Rectal smooth muscle tissue (tissue), 1 donor: ENCODE measurements at regions not wholly inside any gene's neighbourhood (a gene's known extent, or its start where the extent isn't known, plus 50 kb on each side); places are given as distances from the start of the nearest gene placed in this dataset.

ENCODE experiments used
- H3K27ac ChIP-seq: one replicate; pipeline ENCODE4 v1.7.0; 2013; ENCODE audit warnings: low read depth, low read length, inconsistent platforms
- H3K27me3 ChIP-seq: one replicate; pipeline ENCODE4 v1.7.0; 2013; ENCODE audit warnings: low read length; ENCODE audit not compliant: control insufficient read depth, insufficient read depth
- H3K36me3 ChIP-seq: one replicate; pipeline ENCODE4 v1.7.0; 2013; ENCODE audit warnings: low read length; ENCODE audit not compliant: control insufficient read depth, insufficient read depth
- H3K4me1 ChIP-seq: one replicate; pipeline ENCODE4 v1.7.0; 2013; ENCODE audit warnings: low read length; ENCODE audit not compliant: control insufficient read depth, insufficient read depth
- H3K4me3 ChIP-seq: one replicate; pipeline ENCODE4 v1.7.0; 2013; ENCODE audit warnings: low read length
- H3K9ac ChIP-seq: one replicate; pipeline ENCODE4 v1.7.0; 2013; ENCODE audit warnings: low read length

DNA sequence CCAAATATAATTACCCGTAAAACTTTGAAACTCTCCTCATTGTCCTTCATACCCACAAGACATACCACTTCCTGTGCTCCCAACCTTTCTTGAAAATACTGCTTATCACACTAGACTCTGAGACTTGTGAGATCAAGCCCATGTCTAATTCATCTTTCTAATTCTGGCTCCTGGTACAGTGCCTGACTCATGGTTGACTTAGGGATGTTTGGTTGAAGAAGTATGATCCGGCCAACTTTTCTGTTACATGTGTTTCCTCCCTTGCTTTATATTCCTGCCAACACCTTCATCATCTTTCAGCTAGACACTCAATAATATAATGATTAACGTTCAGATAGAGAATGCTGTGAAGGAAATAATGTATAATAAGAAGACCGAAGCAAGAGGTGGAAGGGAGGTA lies 58.2 kb downstream of the MEX3B start:
- no peak overlapping the region for H3K4me3 ChIP-seq
- no peaks in the 10 kb centered on the region for H3K27me3 ChIP-seq
- H3K9ac ChIP-seq: no peak overlapping the region
- no peaks in the 10 kb centered on the region for H3K36me3 ChIP-seq
- no peak overlapping the region for H3K27ac ChIP-seq
- no peaks in the 10 kb centered on the region for H3K4me1 ChIP-seq

DNA sequence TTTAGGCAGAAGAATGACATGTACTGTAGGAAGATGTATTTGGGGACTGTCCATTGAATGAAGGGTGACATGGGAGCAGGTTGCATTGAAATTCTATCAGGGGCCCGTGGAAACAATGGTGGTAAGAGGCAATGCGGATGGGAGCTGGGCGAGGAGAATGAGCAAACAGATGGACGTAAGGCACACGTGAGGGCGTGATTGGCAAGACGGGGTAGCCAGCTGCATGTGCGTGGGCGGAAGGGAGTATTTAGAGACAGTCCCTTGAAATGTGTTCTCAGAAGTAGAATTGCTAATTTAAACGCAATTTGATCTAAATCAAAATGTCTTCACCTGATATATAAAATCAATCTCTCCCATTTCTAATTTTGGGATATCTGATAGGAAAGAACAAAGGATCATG lies 62.3 kb downstream of the MEX3B start:
- H3K27me3 ChIP-seq: no peaks in the 10 kb centered on the region
- no peaks in the 10 kb centered on the region for H3K4me1 ChIP-seq
- no peaks in the 10 kb centered on the region for H3K36me3 ChIP-seq
- H3K27ac ChIP-seq: no peak overlapping the region
- no peak overlapping the region for H3K9ac ChIP-seq
- H3K4me3 ChIP-seq: no peak overlapping the region

DNA sequence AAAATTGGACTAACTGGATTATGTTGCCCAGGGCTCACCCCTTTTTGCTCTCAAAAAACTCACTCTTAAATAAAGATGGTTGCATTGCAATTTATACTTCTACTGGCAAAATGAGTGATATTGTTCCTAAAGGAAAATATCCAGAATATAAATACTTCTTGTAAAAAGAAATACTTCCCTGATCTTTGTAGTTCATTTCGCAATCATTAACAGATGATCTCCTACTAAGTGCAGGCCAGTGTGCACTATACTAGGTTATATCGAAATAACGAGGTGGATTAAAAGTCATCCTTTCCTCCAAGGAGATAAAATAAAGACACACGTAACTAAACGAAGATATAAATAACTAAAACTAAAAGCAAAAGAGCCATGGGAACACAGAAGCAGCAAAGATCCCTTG lies 63.0 kb downstream of the MEX3B start:
- H3K36me3 ChIP-seq: no peaks in the 10 kb centered on the region
- H3K27me3 ChIP-seq: no peaks in the 10 kb centered on the region
- no peaks in the 10 kb centered on the region for H3K4me1 ChIP-seq
- no peak overlapping the region for H3K27ac ChIP-seq
- no peak overlapping the region for H3K4me3 ChIP-seq
- H3K9ac ChIP-seq: no peak overlapping the region

DNA sequence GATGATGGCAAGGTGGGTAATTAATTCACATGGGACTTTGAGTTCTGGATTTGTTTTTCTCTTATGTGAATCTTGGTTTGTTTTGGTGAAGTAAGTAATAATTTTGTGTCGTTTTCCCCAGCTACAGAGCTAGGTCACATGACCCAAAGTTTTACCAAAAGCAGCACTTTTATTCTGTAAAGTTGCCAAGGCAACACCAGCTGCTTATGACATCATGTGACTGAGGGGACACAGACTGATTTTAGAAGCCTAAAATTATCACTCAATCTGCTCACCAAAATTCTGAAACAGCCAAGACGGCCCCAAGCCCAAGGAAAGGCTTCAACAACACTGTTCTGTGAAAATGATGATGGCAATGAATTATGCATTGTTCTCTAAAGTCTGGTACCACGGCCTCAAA lies 63.9 kb downstream of the MEX3B start:
- Histone ChIP-seq H3K4me3 (no peak overlapping the region), H3K27me3 (no peaks in the 10 kb centered on the region), H3K36me3 (no peaks in the 10 kb centered on the region)

DNA sequence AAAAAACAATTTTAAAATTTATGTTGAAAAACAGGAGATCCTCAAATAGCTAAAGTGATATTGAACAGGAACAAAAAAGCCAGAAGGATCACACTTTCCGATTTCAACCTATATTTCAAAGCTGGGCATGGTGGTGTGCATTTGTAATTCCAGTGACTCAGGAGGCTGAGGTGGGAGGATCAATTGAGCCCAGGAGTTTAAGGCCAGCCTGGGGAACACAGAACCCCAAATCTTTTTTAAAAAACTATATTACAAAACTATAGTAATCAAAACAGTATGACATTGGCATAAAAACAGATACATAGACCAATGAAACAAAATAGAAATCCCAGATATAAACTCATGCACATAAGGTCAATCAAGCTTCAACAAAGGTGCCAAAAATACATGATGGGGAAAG lies 68.4 kb downstream of the MEX3B start:
- no peaks in the 10 kb centered on the region for H3K27me3 ChIP-seq
- H3K36me3 ChIP-seq: no peaks in the 10 kb centered on the region
- no peak overlapping the region for H3K9ac ChIP-seq
- no peak overlapping the region for H3K27ac ChIP-seq
- no peaks in the 10 kb centered on the region for H3K4me1 ChIP-seq
- H3K4me3 ChIP-seq: no peak overlapping the region

More for the DNA sequence above, 63.9 kb downstream of the MEX3B start:
- H3K27ac ChIP-seq: no peak overlapping the region
- H3K9ac ChIP-seq: no peak overlapping the region
- H3K4me1 ChIP-seq: no peaks in the 10 kb centered on the region

DNA sequence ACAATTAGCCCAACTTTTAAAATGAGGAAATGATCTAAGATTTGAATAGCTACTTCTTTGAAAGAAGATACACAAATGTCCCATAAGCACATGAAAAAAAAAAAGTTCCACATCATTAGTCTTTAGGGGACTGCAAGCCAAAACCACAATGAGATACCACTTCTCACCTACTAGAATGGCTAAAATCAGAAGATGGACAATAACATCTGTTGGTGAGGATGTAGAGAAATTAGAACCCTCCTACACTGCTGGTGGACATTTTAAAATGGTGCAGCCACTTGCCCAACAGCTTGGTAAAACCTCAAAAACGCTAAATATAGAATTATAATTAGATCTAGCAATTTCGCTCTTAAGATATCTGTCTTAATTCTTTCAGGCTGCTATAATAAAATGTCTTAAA lies 77.1 kb downstream of the MEX3B start:
- Histone ChIP-seq H3K36me3 (no peaks in the 10 kb centered on the region), H3K27me3 (no peaks in the 10 kb centered on the region), H3K4me1 (no peaks in the 10 kb centered on the region), H3K27ac (no peak overlapping the region), H3K9ac (no peak overlapping the region), H3K4me3 (no peak overlapping the region)

DNA sequence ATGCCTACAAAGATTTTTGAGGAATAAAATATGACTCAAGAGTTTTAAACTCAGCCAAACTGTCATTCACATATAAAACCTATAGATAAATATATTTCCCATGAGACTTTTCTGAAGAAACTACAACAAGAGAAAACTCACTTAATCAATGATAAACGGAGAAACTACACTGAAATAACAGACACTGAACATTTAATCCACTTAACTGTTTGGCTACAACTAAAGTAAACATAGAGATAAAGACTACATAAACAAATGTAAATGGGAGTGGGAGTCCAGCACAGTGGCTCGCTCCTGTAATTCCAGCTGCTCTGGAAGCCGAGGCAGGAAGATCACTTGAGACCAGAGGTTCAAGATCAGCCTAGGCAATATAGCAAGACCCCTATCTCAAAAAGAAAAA lies 79.2 kb downstream of the MEX3B start:
- Histone ChIP-seq H3K4me1 (no peaks in the 10 kb centered on the region), H3K36me3 (no peaks in the 10 kb centered on the region), H3K27me3 (no peaks in the 10 kb centered on the region), H3K4me3 (no peak overlapping the region), H3K9ac (no peak overlapping the region), H3K27ac (no peak overlapping the region)

DNA sequence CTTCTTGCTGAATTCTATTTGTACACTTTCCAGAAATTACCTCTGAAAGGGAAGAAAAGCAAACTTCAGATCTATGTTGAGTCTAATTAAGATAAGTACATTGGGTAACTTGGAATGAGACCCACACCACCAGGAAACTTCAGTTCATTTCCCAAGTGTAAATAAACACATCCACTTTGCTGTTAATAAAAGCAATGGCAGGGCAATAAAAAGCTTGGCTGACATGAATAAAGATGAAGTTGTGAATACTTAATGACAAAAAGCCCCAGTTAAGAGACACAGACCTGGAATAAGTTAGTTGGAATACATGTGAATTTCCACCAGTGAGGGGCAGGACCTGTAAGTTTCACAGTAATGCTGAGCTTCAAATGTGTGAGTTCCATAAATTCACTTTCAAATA lies 83.3 kb downstream of the MEX3B start:
- H3K27ac ChIP-seq: no peak overlapping the region
- H3K4me3 ChIP-seq: no peak overlapping the region
- H3K9ac ChIP-seq: no peak overlapping the region
- no peaks in the 10 kb centered on the region for H3K27me3 ChIP-seq
- H3K36me3 ChIP-seq: no peaks in the 10 kb centered on the region
- H3K4me1 ChIP-seq: no peaks in the 10 kb centered on the region

DNA sequence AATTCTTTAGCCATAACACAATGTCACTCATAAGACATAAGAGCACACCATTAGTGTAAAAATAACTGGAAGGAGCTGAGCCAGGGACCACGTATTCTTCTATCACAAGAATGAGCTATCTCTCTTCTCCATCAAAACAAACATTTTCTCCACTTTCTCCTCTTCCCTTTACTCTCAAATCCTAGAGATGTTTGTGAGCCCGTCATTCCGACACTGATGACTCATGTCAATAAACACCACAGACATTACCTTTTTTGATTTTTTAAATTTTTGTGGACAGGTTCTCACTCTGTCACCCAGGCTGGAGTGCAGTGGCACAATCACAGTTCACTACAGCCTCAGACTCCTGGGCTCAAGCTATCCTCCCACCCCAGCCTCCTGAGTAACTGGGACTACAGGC lies 86.6 kb downstream of the MEX3B start:
- Histone ChIP-seq H3K4me1 (no peaks in the 10 kb centered on the region), H3K9ac (no peak overlapping the region), H3K36me3 (no peaks in the 10 kb centered on the region), H3K4me3 (no peak overlapping the region), H3K27me3 (no peaks in the 10 kb centered on the region), H3K27ac (no peak overlapping the region)

DNA sequence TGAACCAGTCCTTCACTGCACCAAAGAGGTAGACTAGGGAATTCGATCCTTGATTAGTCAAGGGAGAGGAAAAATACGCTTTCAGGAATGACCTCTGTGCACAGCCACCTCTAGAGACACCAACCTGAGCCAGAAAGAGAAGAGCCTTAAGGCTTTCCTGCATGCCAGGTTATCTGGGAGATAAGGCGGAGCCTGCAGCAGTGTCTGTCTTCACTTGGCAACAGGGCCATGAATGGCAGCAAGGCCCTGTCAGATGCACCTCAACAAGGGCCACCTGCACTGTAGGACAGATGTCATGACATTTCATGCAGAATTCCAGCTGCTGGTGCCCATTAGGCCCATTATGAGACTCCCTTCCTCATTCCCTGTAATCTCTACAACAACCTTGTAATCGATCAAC lies 88.1 kb downstream of the MEX3B start:
- no peak overlapping the region for H3K27ac ChIP-seq
- no peak overlapping the region for H3K9ac ChIP-seq
- no peak overlapping the region for H3K4me3 ChIP-seq
- no peaks in the 10 kb centered on the region for H3K36me3 ChIP-seq
- H3K27me3 ChIP-seq: no peaks in the 10 kb centered on the region
- H3K4me1 ChIP-seq: no peaks in the 10 kb centered on the region

DNA sequence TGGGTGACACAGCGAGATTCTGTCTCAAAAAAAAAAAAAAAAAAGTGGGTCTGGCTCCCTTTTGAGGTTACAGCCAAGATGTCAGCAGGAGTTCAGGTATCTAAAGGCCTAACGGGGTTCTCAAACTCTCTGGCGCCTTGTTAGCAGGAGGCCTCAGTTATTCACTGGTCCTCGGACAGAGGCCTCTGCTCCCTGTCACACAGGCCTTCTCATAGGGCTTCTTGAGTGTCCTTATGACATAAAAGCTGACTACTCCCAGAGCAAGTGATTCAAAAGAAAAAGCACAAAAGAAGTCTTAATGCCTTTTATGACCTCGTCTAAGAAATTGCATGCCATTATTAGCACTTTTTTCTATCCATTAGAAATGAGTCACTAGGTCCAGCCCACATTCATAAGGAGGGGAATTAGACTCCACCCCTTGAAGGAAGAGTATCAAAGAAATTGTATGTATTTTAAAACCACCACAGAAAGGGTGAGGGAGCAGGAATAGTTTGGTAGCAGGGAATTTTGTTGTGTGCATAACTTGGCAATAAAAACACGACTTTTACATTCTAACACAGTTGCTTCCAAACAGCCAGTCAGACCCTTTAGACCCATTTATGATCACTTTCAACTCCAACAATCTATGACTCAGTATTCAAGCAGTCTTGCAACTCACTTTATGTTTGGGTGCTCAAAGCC lies 90.3 kb downstream of the MEX3B start:
- no peak overlapping the region for H3K9ac ChIP-seq
- no peak overlapping the region for H3K4me3 ChIP-seq
- H3K27ac ChIP-seq: no peak overlapping the region
- no peaks in the 10 kb centered on the region for H3K27me3 ChIP-seq
- H3K4me1 ChIP-seq: no peaks in the 10 kb centered on the region
- no peaks in the 10 kb centered on the region for H3K36me3 ChIP-seq

DNA sequence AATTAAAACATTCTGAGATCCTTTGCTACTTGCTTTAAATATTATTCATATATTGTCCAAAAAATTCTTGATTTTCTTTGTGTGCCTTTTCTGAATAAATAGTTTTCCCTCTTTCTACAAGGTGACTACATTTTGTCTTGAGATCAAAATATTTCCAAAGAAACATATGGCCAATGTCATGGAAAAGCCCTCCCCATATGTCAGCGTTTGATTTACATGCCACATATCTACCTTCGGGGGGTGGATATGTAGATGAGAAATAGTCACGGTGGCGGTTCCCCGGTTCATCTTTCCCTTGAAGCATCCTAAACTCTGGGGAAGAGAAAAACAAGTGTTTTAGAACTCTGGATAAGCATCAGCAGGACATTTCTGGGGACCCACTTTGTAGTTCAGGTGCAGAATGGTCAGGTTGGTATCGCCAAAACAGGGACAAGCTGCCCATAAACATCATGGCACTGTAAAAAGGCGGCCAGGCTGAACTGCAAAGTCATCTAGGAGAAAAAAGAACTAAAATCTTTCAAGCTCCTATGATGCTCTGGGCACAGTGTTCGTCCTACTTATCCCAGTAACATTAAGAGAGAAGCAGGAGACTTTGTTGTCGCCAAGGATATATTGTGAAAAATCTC lies 91.5 kb downstream of the MEX3B start:
- Histone ChIP-seq H3K27ac (no peak overlapping the region), H3K4me3 (no peak overlapping the region), H3K9ac (no peak overlapping the region), H3K27me3 (no peaks in the 10 kb centered on the region), H3K36me3 (no peaks in the 10 kb centered on the region), H3K4me1 (no peaks in the 10 kb centered on the region)

DNA sequence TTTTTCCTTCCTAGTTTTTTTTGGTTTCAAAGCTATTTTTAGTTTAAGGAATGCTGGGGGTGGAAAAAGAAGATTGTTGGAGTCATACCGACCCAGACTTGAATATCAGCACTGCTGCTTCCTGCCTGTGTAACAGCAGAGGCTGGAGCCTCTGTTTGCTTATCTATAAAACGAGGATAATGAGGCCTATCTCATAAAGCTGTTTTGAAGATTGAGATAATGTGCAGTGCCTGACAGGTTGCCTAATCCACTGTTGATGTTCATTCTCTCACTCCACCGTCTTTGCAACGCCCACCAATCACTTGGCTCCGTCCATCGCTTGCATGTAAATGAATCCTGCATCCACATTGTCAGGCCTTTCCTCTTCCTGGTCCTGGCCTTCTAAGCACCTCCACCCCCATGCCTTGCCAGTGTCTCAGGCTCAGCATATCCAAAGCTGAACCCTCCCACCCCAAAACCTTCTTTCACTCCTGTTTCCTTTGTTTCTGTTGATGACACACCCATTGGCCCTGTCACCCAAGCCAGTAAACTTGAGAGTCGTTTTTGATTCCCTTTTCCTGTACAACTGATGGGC lies 94.9 kb downstream of the MEX3B start:
- Histone ChIP-seq H3K27ac (no peak overlapping the region), H3K9ac (no peak overlapping the region), H3K27me3 (no peaks in the 10 kb centered on the region), H3K4me1 (no peaks in the 10 kb centered on the region), H3K36me3 (no peaks in the 10 kb centered on the region), H3K4me3 (no peak overlapping the region)
